Neural progenitor cell (in vitro differentiated cells): ENCODE measurements at regions not wholly inside any gene's neighbourhood (a gene's known extent, or its start where the extent isn't known, plus 50 kb on each side); places are given as distances from the start of the nearest gene placed in this dataset.

Source experiments
- EZH2 ChIP-seq: fragments of 200-600 bp; sonication (generic); IDR thresholded peaks from 2 replicates; pipeline ENCODE4 v1.6.1; 2017; ENCODE audit warnings: antibody characterized with exemption, mild to moderate bottlenecking, moderate library complexity
- EZH2phosphoT487 ChIP-seq: fragments of 200-600 bp; sonication (generic); IDR thresholded peaks from 2 replicates; pipeline ENCODE4 v1.6.1; 2017; ENCODE audit warnings: antibody characterized with exemption

DNA sequence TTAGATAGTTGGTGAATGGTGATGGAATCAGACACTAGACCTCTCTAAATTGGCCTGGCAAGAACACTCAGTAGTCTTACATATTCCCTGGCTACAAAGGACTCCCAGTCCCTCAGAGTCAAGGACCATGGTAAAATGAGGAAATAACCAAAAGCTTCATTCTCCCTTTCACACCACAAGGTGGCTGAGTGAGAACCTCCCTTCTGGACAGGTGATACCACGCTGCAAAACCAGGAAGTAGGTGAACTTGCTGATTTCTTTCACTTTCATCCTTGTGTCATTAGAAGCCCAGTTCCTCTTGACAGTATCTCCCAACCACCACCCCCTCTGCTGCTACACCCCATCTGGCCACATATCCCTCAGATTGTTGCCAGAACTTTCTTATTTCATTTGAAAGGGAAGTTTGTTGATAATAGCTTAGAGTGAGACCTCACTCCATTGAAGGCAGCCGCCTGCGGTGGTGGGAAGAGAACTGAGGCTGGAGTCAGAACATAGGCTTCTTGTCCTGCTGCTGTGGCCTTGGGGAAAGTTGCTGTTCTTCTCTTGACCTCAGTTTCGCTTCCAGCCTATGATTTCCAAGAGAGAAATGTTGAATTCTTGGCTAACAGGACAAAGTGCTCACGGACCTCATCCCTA lies 290.6 kb upstream of the CCL2 start:
- TF ChIP-seq EZH2phosphoT487, result no peak
- TF ChIP-seq EZH2, result no peak
